HG02840 (cell line): ENCODE measurements at regions not wholly inside any gene's neighbourhood (a gene's known extent, or its start where the extent isn't known, plus 50 kb on each side); places are given as distances from the start of the nearest gene placed in this dataset.
"Not testable (repeated sequence)": the region's sequence is repeated elsewhere in the genome, so short reads cannot be mapped to it uniquely, and the experiment has no call there.

Experiments
- ATAC-seq: cut with Tn5 transposase; IDR thresholded peaks from one replicate; pipeline ENCODE4 v1.9.1; 2021; ENCODE audit warnings: mild to moderate bottlenecking, moderate library complexity, moderate number of reproducible peaks; ENCODE audit not compliant: unreplicated experiment, low FRiP score

- ATAC-seq: no peak
Observed at GRCh38 chr21:23613014-23613413, 1994.3 kb downstream of the MRPL39 start.

DNA sequence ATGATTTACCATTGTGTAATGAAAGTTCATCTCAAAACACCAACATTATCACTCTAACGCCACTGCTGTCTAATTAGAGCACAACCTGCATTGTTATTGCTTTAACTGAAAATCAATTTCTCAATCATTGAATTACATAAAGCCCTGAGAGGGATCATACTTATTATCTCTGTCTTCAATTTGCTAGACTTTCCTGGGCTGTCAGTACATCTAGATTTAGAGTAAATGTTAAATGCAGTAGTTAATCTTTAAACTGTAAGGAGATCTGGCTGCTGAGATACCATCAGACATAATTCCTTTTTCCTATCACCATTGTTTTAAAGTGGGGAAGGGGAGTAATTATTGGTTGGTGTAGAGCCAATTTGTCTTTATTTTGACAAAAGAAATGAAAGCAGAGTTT is 1995.1 kb downstream of the MRPL39 start:
- no peak for ATAC-seq

- no peak for ATAC-seq
Observed at GRCh38 chr21:23607782-23608431, 1999.4 kb downstream of the MRPL39 start.

- no peak for ATAC-seq
Observed at GRCh38 chr21:23601549-23601948, 2005.7 kb downstream of the MRPL39 start.

- ATAC-seq: no peak
Observed at GRCh38 chr21:23593582-23593981, 2013.7 kb downstream of the MRPL39 start.

DNA sequence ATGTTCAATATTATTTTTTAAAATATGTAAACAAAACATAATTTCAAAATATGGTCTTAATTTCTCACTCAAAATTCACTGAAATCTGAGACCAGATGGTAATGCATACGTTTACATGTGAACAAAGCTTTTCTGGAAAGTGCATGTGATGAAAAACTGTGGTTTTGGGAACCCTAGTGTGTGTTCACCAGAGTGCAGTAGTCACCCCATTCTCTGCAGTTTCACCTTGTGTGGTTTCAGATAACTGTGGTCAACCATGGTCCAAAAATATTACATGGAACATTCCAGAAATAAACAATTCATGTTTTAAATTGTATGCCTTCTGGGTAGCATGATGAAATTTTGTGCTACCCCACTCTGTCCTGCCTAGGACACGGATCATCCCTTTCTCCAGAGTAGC is 2021.9 kb downstream of the MRPL39 start:
- ATAC-seq: no peak

DNA sequence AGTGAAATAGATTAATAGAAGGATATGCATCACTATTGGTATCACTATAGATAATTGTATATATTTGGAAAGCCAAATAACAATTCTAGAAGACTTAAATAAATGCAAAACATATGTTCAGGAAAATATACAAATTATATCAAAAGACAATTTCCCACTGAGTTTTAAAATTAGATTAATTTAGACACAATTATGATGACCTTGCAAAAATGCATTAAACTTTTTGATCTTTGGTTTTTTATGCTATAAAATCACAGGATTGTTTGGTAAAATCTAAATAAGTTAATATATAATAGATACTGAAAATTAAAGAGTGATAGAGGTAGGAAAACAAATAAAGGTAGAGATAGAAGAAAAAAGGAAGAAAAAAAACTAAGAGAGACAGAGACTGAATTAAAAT is 2027.7 kb downstream of the MRPL39 start:
- ATAC-seq: no peak

GRCh38 chr21:23578027-23578426 is 2029.3 kb downstream of the MRPL39 start:
- ATAC-seq: no peak

- ATAC-seq: no peak
Observed at GRCh38 chr21:23574932-23575331, 2032.3 kb downstream of the MRPL39 start.

- ATAC-seq: not testable (repeated sequence)
Observed at GRCh38 chr21:23548924-23549323, 2058.4 kb downstream of the MRPL39 start.

GRCh38 chr21:23543333-23543732 is 2063.9 kb downstream of the MRPL39 start:
- no peak for ATAC-seq

GRCh38 chr21:23542097-23542496 is 2065.2 kb downstream of the MRPL39 start:
- ATAC-seq: no peak

- ATAC-seq: no peak
Observed at GRCh38 chr21:23541571-23541970, 2065.7 kb downstream of the MRPL39 start.

DNA sequence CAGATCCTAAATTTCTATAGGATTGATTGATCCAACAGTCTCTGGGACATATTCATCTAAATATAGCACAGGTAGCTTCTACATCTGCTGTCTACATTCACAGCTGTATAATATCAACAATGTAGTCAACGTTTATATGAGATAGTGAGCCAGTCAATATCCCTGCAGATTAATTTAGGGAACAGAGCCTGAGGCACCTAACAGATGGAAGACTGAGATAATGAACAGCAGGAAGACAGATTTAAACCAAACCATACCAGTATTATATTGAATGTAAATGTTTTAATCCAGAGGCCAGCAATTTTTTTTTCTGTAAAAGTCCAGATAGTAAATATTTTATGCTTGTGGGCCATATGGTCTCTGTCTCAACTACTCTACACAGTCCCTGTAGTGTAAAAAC is 2072.4 kb downstream of the MRPL39 start:
- ATAC-seq: no peak

GRCh38 chr21:23531444-23531843 is 2075.8 kb downstream of the MRPL39 start:
- no peak for ATAC-seq

- ATAC-seq: no peak
Observed at GRCh38 chr21:23524685-23525084, 2082.6 kb downstream of the MRPL39 start.

DNA sequence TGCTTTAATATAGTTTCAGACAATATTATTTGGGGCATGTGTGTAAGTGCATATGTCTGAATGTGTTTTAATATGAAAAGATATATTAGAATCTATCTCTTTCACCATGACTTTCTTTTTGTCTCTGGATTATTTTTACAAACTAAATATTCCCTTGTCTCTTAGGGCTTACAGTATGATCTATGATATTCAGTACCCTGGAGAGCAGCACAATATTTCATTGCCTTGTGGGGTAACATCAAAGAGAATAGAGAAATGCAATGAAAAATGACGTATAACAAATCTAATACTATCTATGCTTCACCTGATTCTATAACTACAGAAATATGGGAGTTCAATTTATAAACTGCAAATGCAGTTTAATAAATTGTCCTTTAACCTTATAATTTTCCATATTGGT is 2084.5 kb downstream of the MRPL39 start:
- no peak for ATAC-seq

DNA sequence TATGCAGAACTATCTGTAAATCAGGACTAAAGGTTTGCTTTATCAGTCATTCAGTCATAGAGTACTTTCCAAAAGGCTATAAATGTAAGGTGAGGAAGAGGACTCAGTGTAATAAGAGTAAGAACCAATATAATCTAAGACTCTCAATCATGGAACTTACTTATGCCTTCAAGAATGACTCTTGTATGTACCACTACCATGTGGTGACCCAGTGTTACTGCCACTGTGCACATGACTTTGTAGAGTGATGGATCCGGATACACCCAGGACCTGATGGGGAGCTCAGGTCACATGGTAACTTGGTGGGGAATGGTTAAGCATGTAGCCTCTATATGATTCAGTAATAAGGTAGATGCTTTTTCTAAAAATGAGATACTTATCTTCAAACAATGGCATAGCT is 2099.8 kb downstream of the MRPL39 start:
- no peak for ATAC-seq

DNA sequence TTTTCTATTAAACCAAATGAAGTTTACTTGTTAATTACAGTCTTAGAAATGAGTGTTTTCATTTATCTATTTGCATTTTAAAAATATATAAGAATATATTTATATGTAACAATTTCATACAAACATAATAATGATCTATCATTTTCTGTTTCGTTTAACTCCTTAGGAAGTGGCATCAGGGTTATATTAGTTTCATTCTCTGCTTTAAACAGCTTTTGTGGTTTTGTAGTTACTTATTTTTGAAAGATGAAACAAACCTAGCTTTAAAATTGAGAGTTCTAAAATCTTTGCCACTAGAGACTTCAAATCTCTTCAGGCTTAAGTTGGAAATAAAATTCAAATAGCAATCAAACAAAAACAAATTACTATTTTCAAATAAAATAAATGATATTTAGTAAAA is 2110.6 kb downstream of the MRPL39 start:
- peak; percentile 96 for ATAC-seq

- ATAC-seq: no peak
Observed at GRCh38 chr21:23488245-23488644, 2119.0 kb downstream of the MRPL39 start.

- ATAC-seq: no peak
Observed at GRCh38 chr21:23480591-23481270, 2126.6 kb downstream of the MRPL39 start.

DNA sequence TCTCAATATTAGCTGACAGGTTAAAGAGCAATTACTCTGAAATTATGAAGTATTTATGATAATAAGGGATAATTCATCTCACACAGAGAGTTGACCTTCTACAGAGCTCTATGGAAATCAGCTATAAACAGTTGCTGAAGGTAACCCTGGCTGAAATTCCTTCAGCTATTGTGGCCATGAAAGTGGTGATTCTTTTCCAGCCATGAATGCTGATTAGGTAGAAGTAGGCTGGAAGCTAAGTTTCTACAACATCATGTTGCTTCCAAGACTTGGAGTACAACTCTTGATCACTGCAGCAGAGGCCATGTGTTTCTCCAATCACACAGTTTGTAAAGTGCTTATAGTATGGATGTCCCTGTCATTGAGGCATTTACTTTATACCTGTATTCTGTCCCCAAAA is 2128.9 kb downstream of the MRPL39 start:
- no peak for ATAC-seq
